HFF-Myc (cell line): ENCODE measurements at regions not wholly inside any gene's neighbourhood (a gene's known extent, or its start where the extent isn't known, plus 50 kb on each side); places are given as distances from the start of the nearest gene placed in this dataset.

Source experiments
- DNase-seq: peaks from one replicate; pipeline ENCODE4 v3.0.0-alpha.2; 2011; ENCODE audit warnings: low read depth; ENCODE audit errors: extremely low read depth
- H3K4me3 ChIP-seq: replicated peaks from 2 replicates; pipeline ENCODE4 v1.5.1; 2011; ENCODE audit warnings: low read depth, mild to moderate bottlenecking, control low read depth, low read length
- CTCF ChIP-seq: IDR thresholded peaks from 2 replicates; pipeline ENCODE4 v1.5.1; 2012; ENCODE audit warnings: mild to moderate bottlenecking, low read depth, low read length, control low read depth; ENCODE audit errors: missing control alignments

GRCh38 chr1:72763481-72763880, 481.1 kb upstream of the NEGR1 start:
- no peak for DNase-seq
- TF ChIP-seq CTCF: no peak
- H3K4me3 ChIP-seq: no peak overlapping the region

GRCh38 chr1:72759486-72759885, 477.1 kb upstream of the NEGR1 start:
- DNase-seq: no peak
- TF ChIP-seq CTCF: no peak
- no peak overlapping the region for H3K4me3 ChIP-seq

GRCh38 chr1:72757843-72758242, 475.5 kb upstream of the NEGR1 start:
- no peak for DNase-seq
- TF ChIP-seq CTCF: no peak
- H3K4me3 ChIP-seq: no peak overlapping the region

GRCh38 chr1:72745413-72745812, 463.1 kb upstream of the NEGR1 start:
- no peak for DNase-seq
- no peak for TF ChIP-seq CTCF
- H3K4me3 ChIP-seq: no peak overlapping the region

GRCh38 chr1:72734415-72734814, 452.1 kb upstream of the NEGR1 start:
- DNase-seq: no peak
- TF ChIP-seq CTCF: no peak
- no peak overlapping the region for H3K4me3 ChIP-seq

- no peak overlapping the region for H3K4me3 ChIP-seq
- DNase-seq: no peak
- TF ChIP-seq CTCF: no peak
Measured at GRCh38 chr1:72724951-72725861, 442.9 kb upstream of the NEGR1 start.
